ENCODE measurements at regions not wholly inside any gene's neighbourhood (a gene's known extent, or its start where the extent isn't known, plus 50 kb on each side); places are given as distances from the start of the nearest gene placed in this dataset.

DNA sequence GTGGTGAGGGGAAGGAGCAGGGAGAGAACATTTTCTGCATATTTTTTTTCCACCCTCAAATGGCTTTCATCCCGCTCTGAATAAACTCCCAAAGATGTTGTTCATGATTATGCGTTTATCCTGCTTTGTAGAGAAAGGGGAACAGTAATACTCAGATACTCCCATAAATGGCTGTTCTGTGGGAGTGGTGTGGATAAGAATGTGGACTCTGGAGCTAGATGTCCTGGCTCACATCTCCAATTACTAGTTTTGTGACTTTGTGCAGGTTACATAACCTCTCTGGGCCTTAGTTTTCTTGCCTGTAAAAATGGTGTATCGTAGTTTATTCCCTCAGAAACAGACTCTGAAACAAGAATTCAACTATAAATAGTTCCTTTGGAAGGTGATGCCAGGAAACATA, 395.4 kb upstream of the SUCLG2 start:
- no peak for TF ChIP-seq CTCF (conservative IDR thresholded peaks at IDR 0.05; ENCODE audit: low read depth, low read length)
- no peak for DNase-seq (ENCODE audit: low read depth)
- no peak overlapping the region for H3K4me3 ChIP-seq (ENCODE audit: low read depth, low read length)

- TF ChIP-seq CTCF (conservative IDR thresholded peaks at IDR 0.05; ENCODE audit: low read depth, low read length): no peak
- no peak for DNase-seq (ENCODE audit: low read depth)
- H3K4me3 ChIP-seq (ENCODE audit: low read depth, low read length): no peak overlapping the region
Observed at GRCh38 chr3:68045976-68046375, 391.6 kb upstream of the SUCLG2 start.

GRCh38 chr3:68033867-68034266, 379.5 kb upstream of the SUCLG2 start:
- no peak for DNase-seq (ENCODE audit: low read depth)
- no peak for TF ChIP-seq CTCF (conservative IDR thresholded peaks at IDR 0.05; ENCODE audit: low read depth, low read length)

DNA sequence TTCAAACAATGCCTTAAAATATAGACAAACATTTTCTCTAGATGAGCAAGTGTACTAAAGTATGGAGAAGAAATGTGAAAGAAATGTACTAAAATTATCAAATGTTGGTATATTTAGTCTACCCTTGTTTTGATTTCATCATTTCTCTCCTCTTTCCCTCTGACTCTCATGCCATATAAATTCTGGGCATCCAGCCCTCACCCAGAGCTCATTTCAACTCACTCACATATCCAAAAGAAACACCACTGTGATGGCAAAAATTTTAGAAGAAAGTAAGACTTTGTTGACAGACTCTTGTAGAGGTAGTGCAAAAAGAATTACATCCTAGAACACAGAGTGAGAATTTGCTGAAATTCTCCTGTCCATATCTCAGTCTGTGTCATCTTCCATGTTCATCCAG, 377.8 kb upstream of the SUCLG2 start:
- no peak for DNase-seq (ENCODE audit: low read depth)
- TF ChIP-seq CTCF (conservative IDR thresholded peaks at IDR 0.05; ENCODE audit: low read depth, low read length): no peak

More at GRCh38 chr3:68033867-68034266, 379.5 kb upstream of the SUCLG2 start:
- H3K4me3 ChIP-seq (ENCODE audit: low read depth, low read length): no peak overlapping the region

DNA sequence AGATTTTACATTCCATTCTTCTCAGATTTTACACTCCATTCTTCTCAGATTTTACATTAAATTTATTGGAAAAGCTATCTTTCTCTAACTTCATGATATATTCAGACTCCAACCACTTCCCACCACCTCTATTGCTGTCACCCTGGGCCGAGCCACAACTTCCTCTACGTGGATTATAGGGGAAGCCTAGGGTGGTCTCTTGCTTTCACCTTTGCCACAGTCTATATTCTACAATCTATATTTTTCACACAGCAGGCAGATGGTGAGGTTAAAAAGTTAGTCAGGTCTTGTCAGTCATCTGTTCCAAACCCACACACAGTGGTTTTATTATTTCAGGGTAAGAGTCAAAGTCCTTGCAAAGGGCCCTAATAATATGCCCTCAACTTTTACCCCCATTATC, 370.8 kb upstream of the SUCLG2 start:
- DNase-seq (ENCODE audit: low read depth): no peak
- no peak for TF ChIP-seq CTCF (conservative IDR thresholded peaks at IDR 0.05; ENCODE audit: low read depth, low read length)
- no peak overlapping the region for H3K4me3 ChIP-seq (ENCODE audit: low read depth, low read length)

More for the DNA sequence above, 377.8 kb upstream of the SUCLG2 start:
- H3K4me3 ChIP-seq (ENCODE audit: low read depth, low read length): no peak overlapping the region

GRCh38 chr3:68019876-68020275, 365.5 kb upstream of the SUCLG2 start:
- TF ChIP-seq CTCF (conservative IDR thresholded peaks at IDR 0.05; ENCODE audit: low read depth, low read length): no peak
- no peak for DNase-seq (ENCODE audit: low read depth)
- no peak overlapping the region for H3K4me3 ChIP-seq (ENCODE audit: low read depth, low read length)

DNA sequence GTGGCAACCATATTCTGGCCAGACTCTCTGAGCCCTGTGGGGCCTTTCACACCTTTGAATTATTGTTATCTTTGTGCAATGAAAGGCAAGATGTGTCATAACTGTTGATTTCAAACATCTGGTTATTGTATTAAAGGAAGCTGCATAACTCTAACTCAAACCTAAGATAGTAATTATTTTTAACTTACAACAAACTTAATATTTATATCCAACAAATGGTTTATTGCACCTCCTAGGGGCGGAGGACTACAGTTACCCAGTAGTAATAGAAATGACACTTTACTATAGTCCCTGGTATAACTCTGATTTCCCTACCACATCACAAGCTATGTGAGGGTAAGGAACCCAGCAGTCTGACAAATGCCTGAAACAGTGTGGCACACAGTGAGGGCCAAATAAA, 363.9 kb upstream of the SUCLG2 start:
- no peak overlapping the region for H3K4me3 ChIP-seq (ENCODE audit: low read depth, low read length)
- no peak for DNase-seq (ENCODE audit: low read depth)
- no peak for TF ChIP-seq CTCF (conservative IDR thresholded peaks at IDR 0.05; ENCODE audit: low read depth, low read length)

Measured in choroid plexus epithelial cell (primary cell).